AG10803 (cell line): ENCODE measurements at regions not wholly inside any gene's neighbourhood (a gene's known extent, or its start where the extent isn't known, plus 50 kb on each side); places are given as distances from the start of the nearest gene placed in this dataset.

Source experiments
- DNase-seq: peaks from one replicate; pipeline ENCODE4 v3.0.0; 2010; ENCODE audit warnings: low read depth
- H3K4me3 ChIP-seq: 2 replicates; pipeline ENCODE4 v1.5.1; 2011; ENCODE audit warnings: mild to moderate bottlenecking, low read length, control low read depth
- TF ChIP-seq, protein P1 (sequence below): conservative IDR thresholded peaks from 2 replicates; pipeline ENCODE4 v1.5.1; 2011; ENCODE audit warnings: mild to moderate bottlenecking, low read length, control low read depth, inconsistent platforms

DNA sequence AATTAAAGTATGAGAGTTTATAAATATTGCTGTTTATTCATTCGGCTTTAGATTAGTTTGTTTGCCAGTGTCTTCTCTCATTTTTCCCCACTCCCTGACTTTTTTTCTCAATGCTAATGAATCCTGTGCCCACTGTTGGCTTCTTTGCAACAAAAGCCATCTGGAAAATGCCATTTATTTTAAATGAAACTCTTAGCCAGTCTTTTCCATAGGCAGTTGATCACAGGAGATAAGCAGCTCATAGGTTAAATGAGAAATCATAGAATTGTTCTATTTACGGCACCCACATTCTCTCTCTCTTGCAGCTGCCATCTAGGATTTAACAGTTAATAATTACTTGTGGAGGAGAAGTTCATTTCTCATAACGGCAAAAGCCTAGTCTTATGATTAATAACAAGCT, 249.3 kb upstream of the POM121L12 start:
- DNase-seq: no peak
- TF ChIP-seq, protein P1, sequence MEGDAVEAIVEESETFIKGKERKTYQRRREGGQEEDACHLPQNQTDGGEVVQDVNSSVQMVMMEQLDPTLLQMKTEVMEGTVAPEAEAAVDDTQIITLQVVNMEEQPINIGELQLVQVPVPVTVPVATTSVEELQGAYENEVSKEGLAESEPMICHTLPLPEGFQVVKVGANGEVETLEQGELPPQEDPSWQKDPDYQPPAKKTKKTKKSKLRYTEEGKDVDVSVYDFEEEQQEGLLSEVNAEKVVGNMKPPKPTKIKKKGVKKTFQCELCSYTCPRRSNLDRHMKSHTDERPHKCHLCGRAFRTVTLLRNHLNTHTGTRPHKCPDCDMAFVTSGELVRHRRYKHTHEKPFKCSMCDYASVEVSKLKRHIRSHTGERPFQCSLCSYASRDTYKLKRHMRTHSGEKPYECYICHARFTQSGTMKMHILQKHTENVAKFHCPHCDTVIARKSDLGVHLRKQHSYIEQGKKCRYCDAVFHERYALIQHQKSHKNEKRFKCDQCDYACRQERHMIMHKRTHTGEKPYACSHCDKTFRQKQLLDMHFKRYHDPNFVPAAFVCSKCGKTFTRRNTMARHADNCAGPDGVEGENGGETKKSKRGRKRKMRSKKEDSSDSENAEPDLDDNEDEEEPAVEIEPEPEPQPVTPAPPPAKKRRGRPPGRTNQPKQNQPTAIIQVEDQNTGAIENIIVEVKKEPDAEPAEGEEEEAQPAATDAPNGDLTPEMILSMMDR: no peak
- H3K4me3 ChIP-seq: no peak overlapping the region

GRCh38 chr7:52782348-52782747, 253.1 kb upstream of the POM121L12 start:
- no peak overlapping the region for H3K4me3 ChIP-seq
- DNase-seq: no peak
- TF ChIP-seq, protein P1: no peak

DNA sequence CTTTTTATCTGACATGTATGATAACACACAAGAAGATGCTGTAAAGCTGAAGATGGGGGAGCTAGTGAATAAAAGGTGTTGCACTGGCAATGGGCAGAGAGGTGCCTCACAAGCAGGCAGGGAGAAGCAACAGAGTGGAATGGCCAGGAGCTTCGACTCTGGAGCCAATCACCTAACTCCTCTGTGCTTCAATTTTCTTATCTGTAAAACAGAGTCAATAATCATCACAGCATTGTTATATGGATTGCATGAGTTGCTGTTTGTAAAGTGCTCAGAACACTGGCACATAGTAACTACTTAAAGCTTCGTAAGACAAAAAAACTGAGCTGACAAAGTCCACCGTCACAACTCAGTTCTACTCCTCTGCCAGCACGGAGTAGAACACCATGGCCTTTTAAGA, 254.2 kb upstream of the POM121L12 start:
- DNase-seq: no peak
- H3K4me3 ChIP-seq: no peak overlapping the region
- TF ChIP-seq, protein P1: no peak

- H3K4me3 ChIP-seq: no peak overlapping the region
- TF ChIP-seq, protein P1: no peak
- DNase-seq: no peak
These were observed 256.4 kb upstream of the POM121L12 start for GRCh38 chr7:52779004-52779403.

- H3K4me3 ChIP-seq: no peak overlapping the region
- DNase-seq: no peak
- TF ChIP-seq, protein P1: no peak
These were observed 258.2 kb upstream of the POM121L12 start for GRCh38 chr7:52777051-52777822.

- DNase-seq: no peak
- TF ChIP-seq, protein P1: no peak
- no peak overlapping the region for H3K4me3 ChIP-seq
These were observed 259.6 kb upstream of the POM121L12 start for GRCh38 chr7:52775876-52776275.

GRCh38 chr7:52771177-52771576, 264.3 kb upstream of the POM121L12 start:
- H3K4me3 ChIP-seq: no peak overlapping the region
- TF ChIP-seq, protein P1: no peak
- no peak for DNase-seq
